ENCODE measurements at regions not wholly inside any gene's neighbourhood (a gene's known extent, or its start where the extent isn't known, plus 50 kb on each side); places are given as distances from the start of the nearest gene placed in this dataset.

DNA sequence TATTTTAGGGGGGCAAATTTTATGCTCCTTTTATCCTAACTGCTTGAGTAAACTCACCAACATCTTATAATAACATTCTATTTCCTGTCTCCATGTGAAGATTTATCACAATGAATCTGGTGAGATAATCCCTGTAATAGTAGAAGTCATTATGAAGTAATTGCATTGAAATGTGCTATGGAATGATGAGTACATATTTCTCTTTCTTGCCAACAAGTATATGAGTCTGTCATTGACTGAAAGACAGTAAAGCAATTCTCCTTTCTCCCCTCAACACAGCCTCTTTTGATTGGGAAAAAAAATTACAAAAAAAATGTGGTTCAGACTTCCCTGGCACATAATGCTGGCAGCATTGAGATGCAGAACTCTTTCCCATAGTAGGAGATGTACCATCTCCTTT is 459.2 kb upstream of the RGMB start:
- Histone ChIP-seq H3F3A (ENCODE audit: insufficient read depth, low read length, poor library complexity, severe bottlenecking) (no peaks in the 10 kb centered on the region), H4K20me1 (ENCODE audit: insufficient read depth) (no peaks in the 10 kb centered on the region), H3K27ac (ENCODE audit: low read length) (no peak overlapping the region), H2AFZ (ENCODE audit: low read depth, low read length) (no peak overlapping the region), H3K9ac (ENCODE audit: low read length) (no peak overlapping the region), H3K4me3 (ENCODE audit: low read length) (no peak overlapping the region), H3K9me2 (ENCODE audit: insufficient read depth, low read length) (no peaks in the 10 kb centered on the region), H3K36me3 (ENCODE audit: insufficient read depth, low read length) (no peaks in the 10 kb centered on the region), H3K9me3 (ENCODE audit: low read length) (no peaks in the 10 kb centered on the region), H3K4me2 (ENCODE audit: low read length) (no peak overlapping the region), H3K79me2 (replicated peaks; ENCODE audit: insufficient read depth, low read length) (no peaks in the 10 kb centered on the region), H3K27me3 (ENCODE audit: insufficient read depth, low read depth, low read length) (no peaks in the 10 kb centered on the region)
- TF ChIP-seq, protein P1, sequence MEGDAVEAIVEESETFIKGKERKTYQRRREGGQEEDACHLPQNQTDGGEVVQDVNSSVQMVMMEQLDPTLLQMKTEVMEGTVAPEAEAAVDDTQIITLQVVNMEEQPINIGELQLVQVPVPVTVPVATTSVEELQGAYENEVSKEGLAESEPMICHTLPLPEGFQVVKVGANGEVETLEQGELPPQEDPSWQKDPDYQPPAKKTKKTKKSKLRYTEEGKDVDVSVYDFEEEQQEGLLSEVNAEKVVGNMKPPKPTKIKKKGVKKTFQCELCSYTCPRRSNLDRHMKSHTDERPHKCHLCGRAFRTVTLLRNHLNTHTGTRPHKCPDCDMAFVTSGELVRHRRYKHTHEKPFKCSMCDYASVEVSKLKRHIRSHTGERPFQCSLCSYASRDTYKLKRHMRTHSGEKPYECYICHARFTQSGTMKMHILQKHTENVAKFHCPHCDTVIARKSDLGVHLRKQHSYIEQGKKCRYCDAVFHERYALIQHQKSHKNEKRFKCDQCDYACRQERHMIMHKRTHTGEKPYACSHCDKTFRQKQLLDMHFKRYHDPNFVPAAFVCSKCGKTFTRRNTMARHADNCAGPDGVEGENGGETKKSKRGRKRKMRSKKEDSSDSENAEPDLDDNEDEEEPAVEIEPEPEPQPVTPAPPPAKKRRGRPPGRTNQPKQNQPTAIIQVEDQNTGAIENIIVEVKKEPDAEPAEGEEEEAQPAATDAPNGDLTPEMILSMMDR (IDR thresholded peaks at IDR 0.05; ENCODE audit: poor library complexity, severe bottlenecking), result no peak
- TF ChIP-seq MXI1 (conservative IDR thresholded peaks at IDR 0.05; ENCODE audit: poor library complexity, severe bottlenecking) (no peak), EZH2 (IDR thresholded peaks at IDR 0.05; ENCODE audit: borderline replicate concordance, insufficient read depth, low read length, poor library complexity, severe bottlenecking) (no peak)

DNA sequence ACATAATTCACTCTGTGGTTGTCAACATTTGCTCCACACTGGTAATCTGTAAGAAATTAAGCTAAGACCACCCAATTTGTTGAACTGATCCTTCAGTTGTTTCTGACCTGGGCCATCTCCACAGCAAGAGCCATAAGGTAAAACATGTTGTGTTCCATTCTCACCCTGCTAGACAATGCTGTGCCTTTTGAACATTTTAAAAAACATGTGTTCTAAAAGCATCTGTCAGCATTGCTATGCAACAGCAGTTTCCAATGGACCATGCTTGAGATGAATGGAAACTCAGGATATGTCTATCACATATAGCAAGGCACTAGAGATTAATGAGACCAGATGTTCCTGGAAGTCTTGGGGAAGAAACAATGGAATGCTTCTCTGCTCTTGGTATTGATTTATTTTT is 455.1 kb upstream of the RGMB start:
- H3K9me2 ChIP-seq (ENCODE audit: insufficient read depth, low read length), result no peaks in the 10 kb centered on the region
- H3K9ac ChIP-seq (ENCODE audit: low read length), result no peak overlapping the region
- no peaks in the 10 kb centered on the region for H4K20me1 ChIP-seq (ENCODE audit: insufficient read depth)
- H3K4me2 ChIP-seq (ENCODE audit: low read length), result no peak overlapping the region
- no peaks in the 10 kb centered on the region for H3K27me3 ChIP-seq (ENCODE audit: insufficient read depth, low read depth, low read length)
- no peaks in the 10 kb centered on the region for H3F3A ChIP-seq (ENCODE audit: insufficient read depth, low read length, poor library complexity, severe bottlenecking)
- H3K79me2 ChIP-seq (replicated peaks; ENCODE audit: insufficient read depth, low read length), result no peaks in the 10 kb centered on the region
- H2AFZ ChIP-seq (ENCODE audit: low read depth, low read length), result no peak overlapping the region
- no peaks in the 10 kb centered on the region for H3K9me3 ChIP-seq (ENCODE audit: low read length)
- no peaks in the 10 kb centered on the region for H3K36me3 ChIP-seq (ENCODE audit: insufficient read depth, low read length)
- H3K4me3 ChIP-seq (ENCODE audit: low read length), result no peak overlapping the region
- no peak for TF ChIP-seq REST (IDR thresholded peaks at IDR 0.05; ENCODE audit: borderline replicate concordance)
- TF ChIP-seq TAF1 (IDR thresholded peaks at IDR 0.05; ENCODE audit: low read depth), result no peak
- no peak for TF ChIP-seq RAD21 (conservative IDR thresholded peaks at IDR 0.05)
- TF ChIP-seq, protein P1 (IDR thresholded peaks at IDR 0.05; ENCODE audit: poor library complexity, severe bottlenecking), result no peak
- no peak for TF ChIP-seq POLR2AphosphoS5 (IDR thresholded peaks at IDR 0.05)
- no peak for TF ChIP-seq EZH2 (IDR thresholded peaks at IDR 0.05; ENCODE audit: borderline replicate concordance, insufficient read depth, low read length, poor library complexity, severe bottlenecking)
- TF ChIP-seq EP300 (conservative IDR thresholded peaks at IDR 0.05; ENCODE audit: poor library complexity, severe bottlenecking), result no peak
- TF ChIP-seq SMC3 (conservative IDR thresholded peaks at IDR 0.05; ENCODE audit: poor library complexity), result no peak
- H3K27ac ChIP-seq (ENCODE audit: low read length), result no peak overlapping the region
